Keratinocyte (primary cell): ENCODE measurements at regions not wholly inside any gene's neighbourhood (a gene's known extent, or its start where the extent isn't known, plus 50 kb on each side); places are given as distances from the start of the nearest gene placed in this dataset.

Experiments used
- CTCF ChIP-seq, 3 experiments: IDR thresholded peaks in 1 of 3; conservative IDR thresholded peaks in 1 of 3; optimal IDR thresholded peaks in 1 of 3; 2 replicates in 2 of 3; 3 replicates in 1 of 3; pipeline versions ENCODE3 to v1.5.1; 2011; ENCODE audit warnings: low read length in 3 of 3, mild to moderate bottlenecking in 3 of 3, moderate library complexity in 2 of 3, control low read depth in 1 of 3, inconsistent platforms in 1 of 3; ENCODE audit not compliant: insufficient read depth in 2 of 3; ENCODE audit errors: extremely low read depth in 1 of 3
- EZH2 ChIP-seq: IDR thresholded peaks from one replicate; pipeline ENCODE4 v1.6.1; 2012; ENCODE audit warnings: inconsistent platforms, mild to moderate bottlenecking, low read length, moderate library complexity

- TF ChIP-seq CTCF (optimal IDR thresholded peaks at IDR 0.05 in 1 of 3, IDR thresholded peaks at IDR 0.05 in 1 of 3, conservative IDR thresholded peaks at IDR 0.05 in 1 of 3; ENCODE audit: extremely low read depth in 1 of 3, insufficient read depth in 2 of 3, low read length in 3 of 3) = no peak
- TF ChIP-seq EZH2 = no peak
Observed at GRCh38 chr18:40739029-40739428, 1216.0 kb upstream of the PIK3C3 start.
